Spinal cord (tissue), 9 donors: ENCODE measurements at regions not wholly inside any gene's neighbourhood (a gene's known extent, or its start where the extent isn't known, plus 50 kb on each side); places are given as distances from the start of the nearest gene placed in this dataset.
"Not testable (repeated sequence)": the region's sequence is repeated elsewhere in the genome, so short reads cannot be mapped to it uniquely, and the experiment has no call there.

Experiments
- DNase-seq, 6 donors: peaks; one replicate each; pipeline versions ENCODE4 v3.0.0 to v3.0.0-alpha.2; 2013 to 2015; ENCODE audit warnings: low spot score in 6 of 6, low read depth in 4 of 6
- H3K27ac ChIP-seq: one replicate; pipeline ENCODE4 v1.5.1; 2013; ENCODE audit warnings: low read depth, low read length, control low read depth
- H3K27me3 ChIP-seq: one replicate; pipeline ENCODE4 v1.6.1; 2013; ENCODE audit warnings: low read length; ENCODE audit not compliant: control insufficient read depth, insufficient read depth
- H3K36me3 ChIP-seq: one replicate; pipeline ENCODE4 v1.6.1; 2013; ENCODE audit warnings: low read length; ENCODE audit not compliant: control insufficient read depth, insufficient read depth
- H3K4me1 ChIP-seq: one replicate; pipeline ENCODE4 v1.6.1; 2013; ENCODE audit warnings: low read length; ENCODE audit not compliant: control insufficient read depth, insufficient read depth
- H3K4me3 ChIP-seq: one replicate; pipeline ENCODE4 v1.5.1; 2013; ENCODE audit warnings: low read depth, low read length, control low read depth
- H3K9me3 ChIP-seq: one replicate; pipeline ENCODE4 v1.6.1; 2013; ENCODE audit warnings: low read length; ENCODE audit not compliant: control insufficient read depth, insufficient read depth
- WGBS: methylation state at CpG from one replicate; pipeline ENCODE4 v1.1.5; 2013; ENCODE audit warnings: missing lambda C conversion rate; ENCODE audit not compliant: insufficient coverage; 5-methylcytosine and 5-hydroxymethylcytosine counted together
- donor health status: healthy.

DNA sequence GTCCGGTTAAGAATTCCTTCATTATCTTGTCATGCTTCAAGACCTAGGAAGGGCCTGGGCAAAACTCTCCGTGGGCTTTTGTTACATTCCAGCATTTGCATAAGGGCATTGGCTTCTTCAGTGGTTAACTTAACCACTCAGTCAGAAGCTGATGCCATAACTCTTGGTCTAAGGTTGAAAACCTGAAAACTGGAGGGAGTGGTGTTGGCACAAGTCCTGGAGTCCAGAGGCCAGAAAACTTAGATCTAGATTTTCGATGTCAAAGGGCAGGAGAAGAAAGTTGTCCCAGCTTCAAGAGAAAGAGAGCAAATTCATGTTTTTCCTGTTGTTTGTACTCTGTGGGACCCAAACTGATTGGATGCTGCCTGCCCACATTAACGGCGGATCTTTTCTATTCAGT lies 86.6 kb upstream of the GC start:
- Histone ChIP-seq H3K4me3 (no peak overlapping the region), H3K27me3 (no peaks in the 10 kb centered on the region), H3K36me3 (no peaks in the 10 kb centered on the region), H3K27ac (no peak overlapping the region), H3K4me1 (no peaks in the 10 kb centered on the region), H3K9me3 (no peaks in the 10 kb centered on the region)
- no peak for DNase-seq
- 78% methylated on average over 5 of the region's 5 CpGs for WGBS

DNA sequence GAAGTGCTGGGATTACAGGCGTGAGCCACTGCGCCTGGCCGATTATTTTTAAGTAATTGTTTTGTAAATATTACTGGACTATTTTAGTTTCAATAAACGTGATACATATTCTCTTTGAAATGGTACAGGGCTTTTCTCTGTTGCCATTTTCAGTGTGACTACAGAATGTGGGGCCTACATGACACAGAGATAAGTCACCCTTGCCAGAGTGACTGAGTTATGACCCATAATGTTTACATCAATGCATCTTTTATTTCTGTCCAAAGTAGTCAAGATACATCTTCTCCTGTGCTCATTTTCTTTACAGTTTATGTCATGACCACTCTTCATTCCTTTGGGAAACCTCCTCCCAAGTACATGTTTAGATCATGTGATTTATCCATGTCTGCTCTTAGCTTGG lies 88.3 kb upstream of the GC start:
- H3K9me3 ChIP-seq: no peaks in the 10 kb centered on the region
- no peak overlapping the region for H3K27ac ChIP-seq
- H3K4me3 ChIP-seq: no peak overlapping the region
- H3K27me3 ChIP-seq: no peaks in the 10 kb centered on the region
- no peak for DNase-seq
- H3K4me1 ChIP-seq: no peaks in the 10 kb centered on the region
- no peaks in the 10 kb centered on the region for H3K36me3 ChIP-seq
- WGBS: no CpG with 5 or more reads among the region's 4 CpGs

DNA sequence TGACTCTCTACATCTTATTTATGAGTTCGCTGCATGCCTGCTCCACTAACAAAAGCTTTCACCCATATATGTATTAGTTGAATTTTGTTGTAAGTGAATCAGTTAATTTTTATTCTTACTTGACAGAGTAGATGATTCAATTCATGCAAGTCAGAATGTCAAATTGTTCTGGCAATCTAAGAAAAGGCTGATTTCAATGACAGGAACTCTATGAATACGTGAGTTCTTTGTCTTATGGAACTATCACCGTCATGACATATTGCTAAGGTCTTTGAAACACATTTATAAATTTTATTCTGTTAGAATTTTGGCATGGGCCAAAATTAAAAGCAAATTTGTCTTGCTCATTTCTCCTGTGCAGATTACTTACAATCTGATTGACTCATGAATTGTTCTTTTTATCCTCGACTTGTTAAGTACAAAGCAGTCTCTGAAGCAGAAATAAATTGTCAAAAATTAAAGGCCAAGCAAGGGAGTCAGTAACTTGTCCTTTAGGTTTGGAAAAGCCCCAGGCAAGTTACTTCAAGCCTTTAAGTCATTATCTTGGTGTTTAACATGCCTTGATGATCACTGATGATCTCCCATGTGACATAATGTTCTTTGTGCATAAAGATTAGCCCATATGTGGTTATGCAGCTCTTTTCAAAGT lies 89.0 kb upstream of the GC start:
- H3K27ac ChIP-seq: no peak overlapping the region
- H3K9me3 ChIP-seq: no peaks in the 10 kb centered on the region
- H3K4me1 ChIP-seq: no peaks in the 10 kb centered on the region
- H3K27me3 ChIP-seq: no peaks in the 10 kb centered on the region
- WGBS: no CpG with 5 or more reads among the region's 4 CpGs
- H3K4me3 ChIP-seq: no peak overlapping the region
- no peaks in the 10 kb centered on the region for H3K36me3 ChIP-seq
- DNase-seq: peak in 1 of 6 donors; percentile 16

DNA sequence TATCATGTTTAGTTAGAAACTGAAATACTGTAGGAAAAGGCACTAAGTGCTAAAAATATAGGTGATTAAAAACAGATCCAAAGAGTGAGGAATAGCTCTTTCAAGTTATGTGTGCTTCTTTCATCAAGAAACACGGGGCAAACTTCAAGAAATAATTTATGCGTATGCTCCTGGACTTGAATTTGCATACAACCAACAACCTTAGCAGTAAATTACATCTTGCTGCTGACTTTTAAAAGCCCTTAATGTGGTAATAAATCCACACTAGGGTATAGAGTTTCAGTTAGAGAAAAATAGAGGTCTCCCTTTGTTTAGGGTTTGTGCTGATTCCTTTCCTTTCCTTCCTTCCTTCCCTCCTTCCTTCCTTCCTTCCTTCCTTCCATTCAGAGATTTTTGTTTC lies 94.5 kb upstream of the GC start:
- Histone ChIP-seq H3K27me3 (no peaks in the 10 kb centered on the region), H3K4me3 (no peak overlapping the region), H3K36me3 (no peaks in the 10 kb centered on the region), H3K27ac (no peak overlapping the region), H3K4me1 (no peaks in the 10 kb centered on the region), H3K9me3 (no peaks in the 10 kb centered on the region)
- WGBS: no CpG with 5 or more reads among the region's 2 CpGs
- DNase-seq: peak in 1 of 6 donors; percentile 41

DNA sequence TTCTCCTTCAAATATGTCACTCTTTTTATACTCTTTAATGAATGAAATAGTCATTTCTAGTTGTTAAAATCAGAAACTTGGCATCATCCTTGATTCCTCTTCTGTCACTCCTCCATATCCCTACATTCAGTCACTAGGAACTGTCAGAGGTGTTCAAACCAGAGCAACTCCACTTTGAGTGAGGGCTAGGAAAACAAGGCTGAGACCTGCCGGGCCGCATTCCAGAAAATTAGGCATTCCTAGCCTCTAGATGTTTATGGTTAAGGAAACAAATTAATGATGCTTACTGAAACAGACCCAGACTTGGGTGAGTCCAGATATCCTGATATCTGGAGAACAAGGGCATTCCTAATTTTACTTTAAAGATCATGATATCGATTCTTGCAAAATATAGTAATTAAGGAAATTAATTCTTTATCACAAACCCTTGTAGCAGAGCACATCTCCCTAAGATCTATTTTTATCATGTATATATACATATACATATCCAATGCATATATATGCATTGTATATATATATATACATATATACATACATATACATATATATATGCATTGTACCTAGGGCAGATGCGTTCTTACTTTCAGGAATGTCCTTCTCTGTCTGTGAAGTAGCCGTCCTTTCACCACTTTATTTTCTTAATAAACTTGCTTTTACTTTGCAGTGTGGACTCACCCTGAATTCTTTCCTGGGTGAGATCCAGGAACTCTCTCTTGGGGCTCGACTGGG lies 98.4 kb upstream of the GC start:
- H3K27me3 ChIP-seq: no peaks in the 10 kb centered on the region
- 90% methylated on average over 3 of the region's 6 CpGs for WGBS
- no peaks in the 10 kb centered on the region for H3K4me1 ChIP-seq
- no peaks in the 10 kb centered on the region for H3K9me3 ChIP-seq
- no peaks in the 10 kb centered on the region for H3K36me3 ChIP-seq
- H3K4me3 ChIP-seq: no peak overlapping the region
- DNase-seq: no peak
- no peak overlapping the region for H3K27ac ChIP-seq

DNA sequence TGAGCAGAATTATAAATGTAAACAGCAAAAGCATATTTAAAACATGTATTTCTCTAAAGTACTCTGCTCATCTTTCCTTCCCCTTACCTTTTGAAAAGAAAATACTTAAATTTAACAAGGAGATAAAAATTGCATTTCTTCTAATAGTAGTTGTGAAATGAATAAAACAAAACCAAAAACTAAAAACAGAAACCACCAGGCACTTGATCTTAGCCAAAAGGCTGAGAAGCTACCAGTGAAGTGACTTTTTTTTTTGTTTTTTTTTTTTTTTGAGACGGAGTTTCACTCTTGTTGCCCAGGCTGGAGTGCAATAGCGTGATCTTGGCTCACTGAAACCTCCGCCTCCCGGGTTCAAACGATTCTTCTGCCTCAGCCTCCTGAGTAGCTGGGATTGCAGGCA lies 116.5 kb upstream of the GC start:
- not testable (repeated sequence) for H3K27ac ChIP-seq, H3K4me1 ChIP-seq, H3K4me3 ChIP-seq, DNase-seq, H3K9me3 ChIP-seq, H3K27me3 ChIP-seq, H3K36me3 ChIP-seq
- WGBS: no CpG with 5 or more reads among the region's 5 CpGs

DNA sequence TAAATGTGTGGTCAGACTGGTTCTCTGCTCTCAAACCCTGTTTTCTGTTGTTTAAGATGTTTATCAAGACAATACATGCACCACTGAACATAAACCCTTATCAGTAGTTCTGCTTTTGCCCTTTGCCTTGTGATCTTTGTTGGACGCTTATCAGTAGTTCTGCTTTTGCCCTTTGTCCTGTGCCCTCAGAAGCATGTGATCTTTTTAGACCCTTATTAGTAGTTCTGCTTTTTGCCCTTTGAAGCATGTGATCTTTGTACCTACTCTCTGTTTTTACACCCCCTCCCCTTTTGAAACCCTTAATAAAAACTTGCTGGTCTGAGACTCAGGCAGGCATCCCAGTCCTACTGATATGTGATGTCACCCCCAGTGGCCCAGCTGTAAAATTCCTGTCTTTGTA lies 121.7 kb upstream of the GC start:
- not testable (repeated sequence) for DNase-seq, H3K4me3 ChIP-seq, H3K4me1 ChIP-seq, H3K36me3 ChIP-seq, H3K27ac ChIP-seq, H3K27me3 ChIP-seq, H3K9me3 ChIP-seq
- 100% methylated on average over 1 of the region's 1 CpG for WGBS

DNA sequence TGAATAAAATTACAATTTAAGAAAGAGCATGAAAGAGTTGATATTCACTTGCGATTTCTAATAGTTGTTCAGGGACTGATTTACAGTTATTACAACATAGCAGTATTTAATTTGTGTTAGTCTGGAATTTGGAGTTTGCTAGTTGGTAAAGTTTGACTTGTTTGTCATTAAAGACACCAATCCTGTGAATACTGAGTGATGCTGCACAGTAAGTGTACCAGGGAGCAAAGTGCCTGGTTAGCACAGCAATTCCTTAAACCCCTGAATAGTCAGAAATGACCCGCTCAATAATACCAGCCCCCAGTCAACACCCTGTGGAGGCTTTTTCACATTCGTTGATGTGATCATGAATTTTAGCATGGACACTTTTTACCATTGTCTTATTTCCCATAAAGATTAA lies 122.2 kb upstream of the GC start:
- H3K9me3 ChIP-seq: no peaks in the 10 kb centered on the region
- H3K4me3 ChIP-seq: no peak overlapping the region
- H3K27ac ChIP-seq: no peak overlapping the region
- H3K4me1 ChIP-seq: no peaks in the 10 kb centered on the region
- DNase-seq: no peak
- no CpG with 5 or more reads among the region's 3 CpGs for WGBS
- no peaks in the 10 kb centered on the region for H3K27me3 ChIP-seq
- no peaks in the 10 kb centered on the region for H3K36me3 ChIP-seq

DNA sequence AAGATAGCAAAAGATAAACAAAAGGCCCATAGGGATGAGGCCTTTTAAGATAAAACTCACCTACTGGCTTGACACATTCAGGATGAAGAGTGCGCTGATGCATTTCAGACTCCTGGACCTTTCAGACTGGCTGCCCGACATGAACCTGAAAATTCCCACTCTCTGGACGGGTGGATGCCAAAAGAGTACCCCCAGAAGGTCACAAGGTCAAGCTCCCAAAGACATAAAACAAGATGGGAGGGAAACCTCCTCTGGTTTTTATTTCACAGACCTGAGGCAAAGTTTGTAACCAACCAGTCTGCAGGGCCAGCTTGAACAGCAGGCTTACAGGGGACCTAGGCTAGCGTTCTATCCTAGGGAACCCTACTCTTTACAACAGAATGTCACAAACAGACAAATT lies 123.2 kb upstream of the GC start:
- WGBS: 86% methylated on average over 4 of the region's 4 CpGs
- H3K27ac ChIP-seq: no peak overlapping the region
- H3K27me3 ChIP-seq: no peaks in the 10 kb centered on the region
- H3K9me3 ChIP-seq: no peaks in the 10 kb centered on the region
- H3K36me3 ChIP-seq: no peaks in the 10 kb centered on the region
- DNase-seq: no peak
- no peak overlapping the region for H3K4me3 ChIP-seq
- H3K4me1 ChIP-seq: no peaks in the 10 kb centered on the region

DNA sequence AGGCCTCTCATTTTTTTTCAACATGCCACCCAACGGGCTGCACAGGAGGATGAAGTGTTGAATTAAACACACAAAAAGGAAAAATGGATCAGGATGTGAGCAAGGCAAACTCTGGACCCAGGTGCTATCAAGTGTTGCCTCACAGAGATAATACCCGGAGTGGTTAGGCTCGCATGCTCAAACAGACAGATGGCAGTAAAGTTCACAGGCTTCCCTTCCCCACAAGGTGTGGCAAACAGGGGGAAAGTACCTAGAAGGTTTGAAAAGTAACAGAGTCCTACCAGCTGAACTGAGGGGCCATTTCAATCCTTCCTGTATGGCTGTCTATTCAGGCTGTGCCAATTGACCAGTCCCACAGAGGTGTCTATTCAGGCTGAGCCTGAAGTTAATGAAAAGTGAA lies 123.9 kb upstream of the GC start:
- Histone ChIP-seq H3K4me1 (no peaks in the 10 kb centered on the region), H3K27ac (no peak overlapping the region), H3K27me3 (no peaks in the 10 kb centered on the region), H3K9me3 (no peaks in the 10 kb centered on the region), H3K4me3 (no peak overlapping the region), H3K36me3 (no peaks in the 10 kb centered on the region)
- no peak for DNase-seq
- WGBS: 60% methylated on average over 1 of the region's 3 CpGs
